OCI-LY7 (cell line): ENCODE measurements at regions not wholly inside any gene's neighbourhood (a gene's known extent, or its start where the extent isn't known, plus 50 kb on each side); places are given as distances from the start of the nearest gene placed in this dataset.

ENCODE experiments used
- CTCF ChIP-seq: fragments of 200-600 bp; sonication (generic); conservative IDR thresholded peaks from 2 replicates; pipeline ENCODE4 v1.5.1; 2014; ENCODE audit warnings: mild to moderate bottlenecking, antibody characterized with exemption, low read length, moderate library complexity, mixed read lengths
- EZH2phosphoT487 ChIP-seq: fragments of 200-600 bp; sonication (generic); IDR thresholded peaks from 2 replicates; pipeline ENCODE4 v1.6.1; 2018; ENCODE audit warnings: low read depth, borderline replicate concordance, mild to moderate bottlenecking, mixed run types, antibody characterized with exemption, low read length, moderate library complexity, mixed read lengths

GRCh38 chr3:118637846-118638245 lies 396.8 kb downstream of the IGSF11 start:
- no peak for TF ChIP-seq CTCF
- TF ChIP-seq EZH2phosphoT487 = no peak
